ENCODE measurements at regions not wholly inside any gene's neighbourhood (a gene's known extent, or its start where the extent isn't known, plus 50 kb on each side); places are given as distances from the start of the nearest gene placed in this dataset.

GRCh38 chr6:91708534-91708933 lies 1121.7 kb upstream of the MAP3K7 start:
- no peak for TF ChIP-seq CTCF (IDR thresholded peaks at IDR 0.05)
- H3K9me3 ChIP-seq, result no peaks in the 10 kb centered on the region
- no peaks in the 10 kb centered on the region for H3K36me3 ChIP-seq (ENCODE audit: low read depth)
- H3K4me3 ChIP-seq, result no peak overlapping the region
- no peaks in the 10 kb centered on the region for H3K4me1 ChIP-seq (ENCODE audit: low read depth)
- no peak for ATAC-seq
- intact Hi-C loops (cut with DNase I, micrococcal nuclease), result no loop called here
- DNase-seq, result no peak

- no peak overlapping the region for H3K4me3 ChIP-seq
- no peak for DNase-seq
- H3K9me3 ChIP-seq, result no peaks in the 10 kb centered on the region
- TF ChIP-seq CTCF (IDR thresholded peaks at IDR 0.05), result no peak
- no peaks in the 10 kb centered on the region for H3K4me1 ChIP-seq (ENCODE audit: low read depth)
- ATAC-seq, result no peak
- intact Hi-C loops (cut with DNase I, micrococcal nuclease), result no loop called here
- H3K36me3 ChIP-seq (ENCODE audit: low read depth), result no peaks in the 10 kb centered on the region
Measured at GRCh38 chr6:91705646-91706045, 1118.8 kb upstream of the MAP3K7 start.

- no peaks in the 10 kb centered on the region for H3K36me3 ChIP-seq (ENCODE audit: low read depth)
- no peak overlapping the region for H3K4me3 ChIP-seq
- intact Hi-C loops (cut with DNase I, micrococcal nuclease), result no loop called here
- ATAC-seq (no peak), DNase-seq (no peak)
- no peaks in the 10 kb centered on the region for H3K4me1 ChIP-seq (ENCODE audit: low read depth)
- no peaks in the 10 kb centered on the region for H3K9me3 ChIP-seq
- TF ChIP-seq CTCF (IDR thresholded peaks at IDR 0.05), result no peak
Measured at GRCh38 chr6:91704531-91704930, 1117.7 kb upstream of the MAP3K7 start.

- intact Hi-C loops (cut with DNase I, micrococcal nuclease), result no loop called here
- TF ChIP-seq CTCF (IDR thresholded peaks at IDR 0.05), result no peak
- ATAC-seq (no peak), DNase-seq (no peak)
- Histone ChIP-seq H3K4me1 (ENCODE audit: low read depth) (no peaks in the 10 kb centered on the region), H3K36me3 (ENCODE audit: low read depth) (no peaks in the 10 kb centered on the region), H3K9me3 (no peaks in the 10 kb centered on the region), H3K4me3 (no peak overlapping the region)
Measured at GRCh38 chr6:91697010-91697695, 1110.3 kb upstream of the MAP3K7 start.

DNA sequence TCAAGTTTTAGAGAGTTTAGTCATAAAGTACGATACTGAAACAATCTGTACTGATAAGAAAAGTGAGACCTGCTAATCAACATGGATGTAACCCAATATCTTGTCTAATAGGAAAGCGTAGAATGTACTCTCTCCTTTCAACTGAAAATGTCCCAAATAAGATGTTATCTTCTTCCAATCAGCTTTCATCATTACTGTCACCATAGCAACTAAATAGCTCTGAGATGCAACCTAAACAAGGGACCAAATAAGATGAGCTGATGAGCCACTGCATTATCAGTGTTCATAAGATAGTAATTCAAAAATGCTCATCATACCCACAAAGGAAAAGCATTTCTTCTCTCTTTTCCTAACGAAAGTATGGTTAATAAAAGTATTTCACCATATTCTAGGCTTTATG lies 1108.3 kb upstream of the MAP3K7 start:
- intact Hi-C loops (cut with DNase I, micrococcal nuclease), result no loop called here
- no peak for ATAC-seq
- no peak for TF ChIP-seq CTCF (IDR thresholded peaks at IDR 0.05)
- Histone ChIP-seq H3K9me3 (no peaks in the 10 kb centered on the region), H3K4me1 (ENCODE audit: low read depth) (no peaks in the 10 kb centered on the region), H3K4me3 (no peak overlapping the region), H3K36me3 (ENCODE audit: low read depth) (no peaks in the 10 kb centered on the region)
- DNase-seq, result no peak
